SU-DHL-6 (cell line): ENCODE measurements at regions not wholly inside any gene's neighbourhood (a gene's known extent, or its start where the extent isn't known, plus 50 kb on each side); places are given as distances from the start of the nearest gene placed in this dataset.

Source experiments
- EZH2phosphoT487 ChIP-seq: fragments of 200-600 bp; sonication (generic), shearing (Covaris generic); conservative IDR thresholded peaks from 2 replicates; pipeline ENCODE4 v1.6.1; 2018; ENCODE audit warnings: mild to moderate bottlenecking, antibody characterized with exemption, low read length, moderate library complexity, mixed read lengths
- TF ChIP-seq, protein P1 (sequence below): fragments of 200-600 bp; sonication (generic); IDR thresholded peaks from one replicate; pipeline ENCODE4 v1.5.1; 2017; ENCODE audit warnings: antibody characterized with exemption, mild to moderate bottlenecking, low read length, moderate library complexity; ENCODE audit not compliant: insufficient read depth, poor library complexity, severe bottlenecking

GRCh38 chr6:144824018-144824417 is 538.9 kb downstream of the UTRN start:
- TF ChIP-seq, protein P1, sequence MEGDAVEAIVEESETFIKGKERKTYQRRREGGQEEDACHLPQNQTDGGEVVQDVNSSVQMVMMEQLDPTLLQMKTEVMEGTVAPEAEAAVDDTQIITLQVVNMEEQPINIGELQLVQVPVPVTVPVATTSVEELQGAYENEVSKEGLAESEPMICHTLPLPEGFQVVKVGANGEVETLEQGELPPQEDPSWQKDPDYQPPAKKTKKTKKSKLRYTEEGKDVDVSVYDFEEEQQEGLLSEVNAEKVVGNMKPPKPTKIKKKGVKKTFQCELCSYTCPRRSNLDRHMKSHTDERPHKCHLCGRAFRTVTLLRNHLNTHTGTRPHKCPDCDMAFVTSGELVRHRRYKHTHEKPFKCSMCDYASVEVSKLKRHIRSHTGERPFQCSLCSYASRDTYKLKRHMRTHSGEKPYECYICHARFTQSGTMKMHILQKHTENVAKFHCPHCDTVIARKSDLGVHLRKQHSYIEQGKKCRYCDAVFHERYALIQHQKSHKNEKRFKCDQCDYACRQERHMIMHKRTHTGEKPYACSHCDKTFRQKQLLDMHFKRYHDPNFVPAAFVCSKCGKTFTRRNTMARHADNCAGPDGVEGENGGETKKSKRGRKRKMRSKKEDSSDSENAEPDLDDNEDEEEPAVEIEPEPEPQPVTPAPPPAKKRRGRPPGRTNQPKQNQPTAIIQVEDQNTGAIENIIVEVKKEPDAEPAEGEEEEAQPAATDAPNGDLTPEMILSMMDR, result no peak
- no peak for TF ChIP-seq EZH2phosphoT487
